ENCODE measurements at regions not wholly inside any gene's neighbourhood (a gene's known extent, or its start where the extent isn't known, plus 50 kb on each side); places are given as distances from the start of the nearest gene placed in this dataset.

GRCh38 chr22:26785932-26786331 lies 128.5 kb downstream of the MIAT start:
- Histone ChIP-seq H3K36me3 (peaks cover 8% of the 10 kb centered on the region), H3K4me3 (ENCODE audit: low read depth in 1 of 2, low read length in 1 of 2) (no peak overlapping the region), H3K27me3 (no peaks in the 10 kb centered on the region), H3K27ac (no peak overlapping the region), H3K4me1 (ENCODE audit: control insufficient read depth in 1 of 2, insufficient read depth in 1 of 2, low read depth in 1 of 2, low read length in 1 of 2) (no peaks in the 10 kb centered on the region), H3K9me3 (no peaks in the 10 kb centered on the region)
- no peak for TF ChIP-seq CTCF (IDR thresholded peaks at IDR 0.05)

GRCh38 chr22:26786398-26786797 lies 129.0 kb downstream of the MIAT start:
- no peak for TF ChIP-seq CTCF (IDR thresholded peaks at IDR 0.05)
- Histone ChIP-seq H3K36me3 (peaks cover 6% of the 10 kb centered on the region), H3K9me3 (no peaks in the 10 kb centered on the region), H3K27me3 (no peaks in the 10 kb centered on the region), H3K4me1 (ENCODE audit: control insufficient read depth in 1 of 2, insufficient read depth in 1 of 2, low read depth in 1 of 2, low read length in 1 of 2) (no peaks in the 10 kb centered on the region), H3K27ac (no peak overlapping the region), H3K4me3 (ENCODE audit: low read depth in 1 of 2, low read length in 1 of 2) (no peak overlapping the region)

GRCh38 chr22:26789951-26790350 lies 132.6 kb downstream of the MIAT start:
- Histone ChIP-seq H3K4me3 (ENCODE audit: low read depth in 1 of 2, low read length in 1 of 2) (no peak overlapping the region), H3K27me3 (no peaks in the 10 kb centered on the region), H3K9me3 (no peaks in the 10 kb centered on the region), H3K36me3 (no peaks in the 10 kb centered on the region), H3K27ac (no peak overlapping the region), H3K4me1 (ENCODE audit: control insufficient read depth in 1 of 2, insufficient read depth in 1 of 2, low read depth in 1 of 2, low read length in 1 of 2) (no peaks in the 10 kb centered on the region)
- no peak for TF ChIP-seq CTCF (IDR thresholded peaks at IDR 0.05)

GRCh38 chr22:26792522-26792921 lies 135.1 kb downstream of the MIAT start:
- TF ChIP-seq CTCF (IDR thresholded peaks at IDR 0.05), result no peak
- Histone ChIP-seq H3K4me3 (ENCODE audit: low read depth in 1 of 2, low read length in 1 of 2) (no peak overlapping the region), H3K4me1 (ENCODE audit: control insufficient read depth in 1 of 2, insufficient read depth in 1 of 2, low read depth in 1 of 2, low read length in 1 of 2) (no peaks in the 10 kb centered on the region), H3K9me3 (no peaks in the 10 kb centered on the region), H3K27me3 (no peaks in the 10 kb centered on the region), H3K27ac (no peak overlapping the region), H3K36me3 (no peaks in the 10 kb centered on the region)

GRCh38 chr22:26796785-26797184 lies 139.4 kb downstream of the MIAT start:
- Histone ChIP-seq H3K36me3 (no peaks in the 10 kb centered on the region), H3K4me3 (ENCODE audit: low read depth in 1 of 2, low read length in 1 of 2) (no peak overlapping the region), H3K4me1 (ENCODE audit: control insufficient read depth in 1 of 2, insufficient read depth in 1 of 2, low read depth in 1 of 2, low read length in 1 of 2) (no peaks in the 10 kb centered on the region), H3K27me3 (no peaks in the 10 kb centered on the region), H3K27ac (no peak overlapping the region), H3K9me3 (no peaks in the 10 kb centered on the region)
- TF ChIP-seq CTCF (IDR thresholded peaks at IDR 0.05), result no peak

- no peaks in the 10 kb centered on the region for H3K9me3 ChIP-seq
- no peaks in the 10 kb centered on the region for H3K27me3 ChIP-seq
- H3K4me3 ChIP-seq (ENCODE audit: low read depth in 1 of 2, low read length in 1 of 2), result no peak overlapping the region
- TF ChIP-seq CTCF (IDR thresholded peaks at IDR 0.05), result no peak
- no peaks in the 10 kb centered on the region for H3K36me3 ChIP-seq
- H3K4me1 ChIP-seq (ENCODE audit: control insufficient read depth in 1 of 2, insufficient read depth in 1 of 2, low read depth in 1 of 2, low read length in 1 of 2), result no peaks in the 10 kb centered on the region
- H3K27ac ChIP-seq, result no peak overlapping the region
These were observed 140.5 kb downstream of the MIAT start for GRCh38 chr22:26797910-26798309.
